GM18909 (cell line): ENCODE measurements at regions not wholly inside any gene's neighbourhood (a gene's known extent, or its start where the extent isn't known, plus 50 kb on each side); places are given as distances from the start of the nearest gene placed in this dataset.
"Not testable (repeated sequence)": the region's sequence is repeated elsewhere in the genome, so short reads cannot be mapped to it uniquely, and the experiment has no call there.

Experiments
- ATAC-seq: cut with Tn5 transposase; IDR thresholded peaks from one replicate; pipeline ENCODE4 v1.9.1; 2021; ENCODE audit warnings: mild to moderate bottlenecking; ENCODE audit not compliant: unreplicated experiment, poor library complexity

GRCh38 chr10:35995485-35995884 lies 353.4 kb upstream of the FZD8 start:
- ATAC-seq: no peak

- no peak for ATAC-seq
Observed at GRCh38 chr10:35993591-35994515, 351.8 kb upstream of the FZD8 start.

GRCh38 chr10:35992107-35992506 lies 350.0 kb upstream of the FZD8 start:
- no peak for ATAC-seq

- no peak for ATAC-seq
Observed at GRCh38 chr10:35986756-35987502, 344.8 kb upstream of the FZD8 start.

- no peak for ATAC-seq
Observed at GRCh38 chr10:35979116-35979515, 337.0 kb upstream of the FZD8 start.

GRCh38 chr10:35973912-35974591 lies 332.0 kb upstream of the FZD8 start:
- not testable (repeated sequence) for ATAC-seq

GRCh38 chr10:35972275-35972674 lies 330.2 kb upstream of the FZD8 start:
- ATAC-seq: no peak

- no peak for ATAC-seq
Observed at GRCh38 chr10:35971397-35971796, 329.3 kb upstream of the FZD8 start.

GRCh38 chr10:35963685-35964084 lies 321.6 kb upstream of the FZD8 start:
- no peak for ATAC-seq

GRCh38 chr10:35961501-35961900 lies 319.4 kb upstream of the FZD8 start:
- ATAC-seq: no peak

- ATAC-seq: no peak
Observed at GRCh38 chr10:35959252-35959651, 317.2 kb upstream of the FZD8 start.

- ATAC-seq: not testable (repeated sequence)
Observed at GRCh38 chr10:35958609-35959008, 316.5 kb upstream of the FZD8 start.

GRCh38 chr10:35950701-35951100 lies 308.6 kb upstream of the FZD8 start:
- no peak for ATAC-seq

GRCh38 chr10:35950226-35950625 lies 308.1 kb upstream of the FZD8 start:
- no peak for ATAC-seq

GRCh38 chr10:35949811-35950211 lies 307.7 kb upstream of the FZD8 start:
- no peak for ATAC-seq

GRCh38 chr10:35946556-35946955 lies 304.5 kb upstream of the FZD8 start:
- ATAC-seq: no peak

GRCh38 chr10:35942057-35942456 lies 300.0 kb upstream of the FZD8 start:
- no peak for ATAC-seq

- no peak for ATAC-seq
Observed at GRCh38 chr10:35940141-35941041, 298.3 kb upstream of the FZD8 start.

GRCh38 chr10:35938160-35938559 lies 296.1 kb upstream of the FZD8 start:
- ATAC-seq: no peak

GRCh38 chr10:35937546-35937945 lies 295.4 kb upstream of the FZD8 start:
- no peak for ATAC-seq
